H1 (cell line): ENCODE measurements at regions not wholly inside any gene's neighbourhood (a gene's known extent, or its start where the extent isn't known, plus 50 kb on each side); places are given as distances from the start of the nearest gene placed in this dataset.

ENCODE experiments used
- BACH1 ChIP-seq: IDR thresholded peaks from 2 replicates; pipeline ENCODE4 v1.6.1; 2012; ENCODE audit warnings: low read length, improper control_type of control experiment
- EZH2 ChIP-seq: fragments of 200-600 bp; sonication (generic); IDR thresholded peaks from 2 replicates; pipeline ENCODE4 v1.7.1; 2012; ENCODE audit warnings: low read depth, mild to moderate bottlenecking, moderate library complexity, low read length, inconsistent platforms; ENCODE audit not compliant: severe bottlenecking
- KDM5A ChIP-seq: fragments of 200-600 bp; IDR thresholded peaks from 2 replicates; pipeline ENCODE4 v1.7.1; 2012; ENCODE audit warnings: mild to moderate bottlenecking, low read length, inconsistent platforms, mixed read lengths
- PHF8 ChIP-seq: fragments of 200-600 bp; sonication (generic); conservative IDR thresholded peaks from 2 replicates; pipeline ENCODE4 v1.7.1; 2012; ENCODE audit warnings: low read depth, mild to moderate bottlenecking, inconsistent platforms, low read length, moderate library complexity
- POLR2A ChIP-seq, 2 experiments: IDR thresholded peaks; 1 replicate in 1 of 2; 2 replicates in 1 of 2; pipeline ENCODE4 v1.6.1; 2011; ENCODE audit warnings: low read depth in 2 of 2, low read length in 2 of 2, mild to moderate bottlenecking in 2 of 2; ENCODE audit errors: control extremely low read depth in 1 of 2
- POLR2AphosphoS5 ChIP-seq: IDR thresholded peaks from 2 replicates; pipeline ENCODE4 v1.6.1; 2011; ENCODE audit warnings: low read depth, low read length
- POU5F1 ChIP-seq: IDR thresholded peaks from 2 replicates; pipeline ENCODE4 v1.6.1; 2011; ENCODE audit warnings: low read depth, mild to moderate bottlenecking, low read length, moderate library complexity
- RBBP5 ChIP-seq: IDR thresholded peaks from 2 replicates; pipeline ENCODE4 v1.7.1; 2012; ENCODE audit warnings: low read depth, mild to moderate bottlenecking, inconsistent platforms, low read length, moderate library complexity, borderline replicate concordance
- RNF2 ChIP-seq: fragments of 200-900, 300-1000 bp; sonication (generic); IDR thresholded peaks from 2 replicates; pipeline ENCODE4 v1.7.1; 2016; ENCODE audit warnings: borderline replicate concordance, low read depth, mild to moderate bottlenecking, antibody characterized with exemption, low read length; ENCODE audit not compliant: poor library complexity, severe bottlenecking; ENCODE audit errors: missing control alignments
- TAF1 ChIP-seq: IDR thresholded peaks from 2 replicates; pipeline ENCODE4 v1.6.1; 2011; ENCODE audit warnings: mild to moderate bottlenecking, low read depth, low read length
- TAF7 ChIP-seq: optimal IDR thresholded peaks from 2 replicates; pipeline ENCODE3; 2011; ENCODE audit warnings: low read depth, mild to moderate bottlenecking, inconsistent platforms, low read length, moderate library complexity, borderline replicate concordance
- ZNF274 ChIP-seq: IDR thresholded peaks from 2 replicates; pipeline ENCODE4 v1.7.0; 2012; ENCODE audit warnings: low read length, borderline replicate concordance; ENCODE audit errors: extremely low read depth
- TF ChIP-seq, protein P1 (sequence below), 3 experiments: IDR thresholded peaks; 1 replicate in 2 of 3; 2 replicates in 1 of 3; pipeline versions ENCODE4 v1.5.1 to v1.6.1; 2011; ENCODE audit warnings: low read length in 3 of 3, mild to moderate bottlenecking in 3 of 3, inconsistent platforms in 2 of 3, low read depth in 1 of 3, moderate library complexity in 1 of 3; ENCODE audit not compliant: insufficient read depth in 1 of 3; ENCODE audit errors: control extremely low read depth in 1 of 3
- TF ChIP-seq, protein P2 (sequence below): IDR thresholded peaks from 2 replicates; pipeline ENCODE4 v1.6.1; 2012; ENCODE audit warnings: inconsistent platforms

DNA sequence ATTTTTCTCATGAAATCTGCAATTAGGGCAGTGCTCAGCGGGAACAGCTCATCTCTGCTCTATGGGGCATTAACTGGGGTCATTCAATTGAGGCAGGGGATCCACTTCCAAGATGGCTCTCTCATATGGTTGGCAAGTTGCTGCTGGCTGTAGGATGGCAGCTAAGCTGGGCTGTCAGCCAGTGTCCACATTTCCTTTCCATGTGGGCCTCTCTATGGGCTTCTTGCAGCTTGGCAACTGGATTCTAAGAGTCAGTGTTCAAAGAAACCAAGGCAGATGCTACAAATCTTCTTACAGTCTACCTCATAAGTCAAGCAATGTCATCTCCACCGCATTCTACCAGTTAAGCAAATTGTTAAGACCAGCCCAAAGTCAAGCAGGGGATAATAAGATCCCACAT, 50.3 kb upstream of the TMCC3 start:
- TF ChIP-seq POLR2A (IDR thresholded peaks at IDR 0.05; ENCODE audit: control extremely low read depth in 1 of 2, low read depth in 2 of 2, low read length in 2 of 2) (no peak), TAF7 (no peak), BACH1 (no peak), TAF1 (no peak), POLR2AphosphoS5 (no peak), ZNF274 (no peak), KDM5A (no peak), POU5F1 (no peak), PHF8 (no peak), EZH2 (no peak), RBBP5 (no peak), RNF2 (no peak)
- TF ChIP-seq, protein P1, sequence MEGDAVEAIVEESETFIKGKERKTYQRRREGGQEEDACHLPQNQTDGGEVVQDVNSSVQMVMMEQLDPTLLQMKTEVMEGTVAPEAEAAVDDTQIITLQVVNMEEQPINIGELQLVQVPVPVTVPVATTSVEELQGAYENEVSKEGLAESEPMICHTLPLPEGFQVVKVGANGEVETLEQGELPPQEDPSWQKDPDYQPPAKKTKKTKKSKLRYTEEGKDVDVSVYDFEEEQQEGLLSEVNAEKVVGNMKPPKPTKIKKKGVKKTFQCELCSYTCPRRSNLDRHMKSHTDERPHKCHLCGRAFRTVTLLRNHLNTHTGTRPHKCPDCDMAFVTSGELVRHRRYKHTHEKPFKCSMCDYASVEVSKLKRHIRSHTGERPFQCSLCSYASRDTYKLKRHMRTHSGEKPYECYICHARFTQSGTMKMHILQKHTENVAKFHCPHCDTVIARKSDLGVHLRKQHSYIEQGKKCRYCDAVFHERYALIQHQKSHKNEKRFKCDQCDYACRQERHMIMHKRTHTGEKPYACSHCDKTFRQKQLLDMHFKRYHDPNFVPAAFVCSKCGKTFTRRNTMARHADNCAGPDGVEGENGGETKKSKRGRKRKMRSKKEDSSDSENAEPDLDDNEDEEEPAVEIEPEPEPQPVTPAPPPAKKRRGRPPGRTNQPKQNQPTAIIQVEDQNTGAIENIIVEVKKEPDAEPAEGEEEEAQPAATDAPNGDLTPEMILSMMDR (IDR thresholded peaks at IDR 0.05; ENCODE audit: control extremely low read depth in 1 of 3, insufficient read depth in 1 of 3, low read depth in 1 of 3, low read length in 3 of 3) = no peak
- TF ChIP-seq, protein P2, sequence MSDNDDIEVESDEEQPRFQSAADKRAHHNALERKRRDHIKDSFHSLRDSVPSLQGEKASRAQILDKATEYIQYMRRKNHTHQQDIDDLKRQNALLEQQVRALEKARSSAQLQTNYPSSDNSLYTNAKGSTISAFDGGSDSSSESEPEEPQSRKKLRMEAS = no peak
